Naive thymus-derived CD8-positive, alpha-beta T cell (primary cell): ENCODE measurements at regions not wholly inside any gene's neighbourhood (a gene's known extent, or its start where the extent isn't known, plus 50 kb on each side); places are given as distances from the start of the nearest gene placed in this dataset.
A peak's percentile ranks its signal among the peaks of the same experiment; 100 is the strongest.

Experiments
- ATAC-seq, 2 donors: fragments of 150-1000 bp; cut with Tn5 transposase in 1 of 2; sonication (Bioruptor Pico), chemical (Tn5 transposase) in 1 of 2; 1 replicate in 1 of 2; 2 replicates in 1 of 2; pipeline ENCODE4 v1.10.0; 2021; ENCODE audit warnings: mild to moderate bottlenecking in 2 of 2, moderate library complexity in 2 of 2
- POLR2A ChIA-PET: fragments of 350-600 bp; sonication (Branson Sonifier 250); formaldehyde crosslinking; loops from one replicate; lab custom pipeline; 2021; ENCODE audit warnings: antibody characterized with exemption; lab: Charles Lee
- DNase-seq, 10 donors: peaks; one replicate each; pipeline versions ENCODE4 v3.0.0 to v3.0.0-alpha.2; 2020 to 2022
- H3K27ac Mint-ChIP-seq, 10 donors: one replicate each; pipeline ENCODE4 v1.8.0; 2020 to 2022; ENCODE audit warnings: mild to moderate bottlenecking in 10 of 10, mixed read lengths in 10 of 10, moderate library complexity in 4 of 10, inconsistent platforms in 1 of 10
- H3K27me3 Mint-ChIP-seq, 5 donors: one replicate each; pipeline ENCODE4 v1.8.0; 2021 to 2022; ENCODE audit warnings: mixed read lengths in 5 of 5
- H3K36me3 Mint-ChIP-seq, 3 donors: one replicate each; pipeline ENCODE4 v1.8.0; 2020 to 2022; ENCODE audit warnings: mixed read lengths in 3 of 3, mild to moderate bottlenecking in 2 of 3, inconsistent platforms in 1 of 3
- H3K4me1 Mint-ChIP-seq, 4 donors: one replicate each; pipeline ENCODE4 v1.8.0; 2021 to 2022; ENCODE audit warnings: mixed read lengths in 4 of 4
- H3K4me3 Mint-ChIP-seq, 10 donors: one replicate each; pipeline ENCODE4 v1.8.0; 2020 to 2022; ENCODE audit warnings: mild to moderate bottlenecking in 10 of 10, mixed read lengths in 10 of 10, moderate library complexity in 6 of 10, inconsistent platforms in 1 of 10
- H3K9me3 Mint-ChIP-seq, 9 donors: one replicate each; pipeline ENCODE4 v1.8.0; 2020 to 2022; ENCODE audit warnings: mixed read lengths in 9 of 9, mild to moderate bottlenecking in 3 of 9, inconsistent platforms in 1 of 9, moderate library complexity in 1 of 9

GRCh38 chr7:121572615-121573014, 176.5 kb upstream of the FAM3C start:
- ATAC-seq (no peak), DNase-seq (no peak)
- no peak overlapping the region for H3K4me3 Mint-ChIP-seq
- H3K27me3 Mint-ChIP-seq, result peaks cover 8 to 33% (median 24%) of the 10 kb centered on the region in 5 donors
- H3K9me3 Mint-ChIP-seq, result no peaks in the 10 kb centered on the region
- POLR2A ChIA-PET, result no interaction called here
- no peak overlapping the region for H3K27ac Mint-ChIP-seq
- no peaks in the 10 kb centered on the region for H3K36me3 Mint-ChIP-seq
- no peaks in the 10 kb centered on the region for H3K4me1 Mint-ChIP-seq

GRCh38 chr7:121570365-121570764, 174.3 kb upstream of the FAM3C start:
- Mint-ChIP-seq H3K36me3 (no peaks in the 10 kb centered on the region), H3K27ac (no peak overlapping the region), H3K4me3 (no peak overlapping the region), H3K9me3 (no peaks in the 10 kb centered on the region), H3K4me1 (no peaks in the 10 kb centered on the region), H3K27me3 (peaks cover 7 to 26% (median 10%) of the 10 kb centered on the region in 5 donors)
- DNase-seq (no peak), ATAC-seq (no peak)
- POLR2A ChIA-PET, result no interaction called here

- H3K27me3 Mint-ChIP-seq, result peaks cover 0 to 8% (median 4%) of the 10 kb centered on the region in 5 donors
- no peaks in the 10 kb centered on the region for H3K4me1 Mint-ChIP-seq
- POLR2A ChIA-PET, result no interaction called here
- DNase-seq (no peak), ATAC-seq (no peak)
- H3K4me3 Mint-ChIP-seq, result no peak overlapping the region
- no peaks in the 10 kb centered on the region for H3K36me3 Mint-ChIP-seq
- no peak overlapping the region for H3K27ac Mint-ChIP-seq
- no peaks in the 10 kb centered on the region for H3K9me3 Mint-ChIP-seq
Measured at GRCh38 chr7:121563177-121563576, 167.1 kb upstream of the FAM3C start.

- Mint-ChIP-seq H3K9me3 (no peaks in the 10 kb centered on the region), H3K27me3 (peaks cover 0 to 7% (median 4%) of the 10 kb centered on the region in 5 donors), H3K36me3 (no peaks in the 10 kb centered on the region), H3K4me3 (no peak overlapping the region), H3K27ac (no peak overlapping the region), H3K4me1 (no peaks in the 10 kb centered on the region)
- ATAC-seq (no peak), DNase-seq (no peak)
- POLR2A ChIA-PET, result no interaction called here
Measured at GRCh38 chr7:121562259-121562658, 166.2 kb upstream of the FAM3C start.

GRCh38 chr7:121561717-121562116, 165.6 kb upstream of the FAM3C start:
- DNase-seq, result no peak
- no peak overlapping the region for H3K4me3 Mint-ChIP-seq
- peaks cover 0 to 7% (median 4%) of the 10 kb centered on the region in 5 donors for H3K27me3 Mint-ChIP-seq
- no peaks in the 10 kb centered on the region for H3K4me1 Mint-ChIP-seq
- ATAC-seq, result no peak
- H3K27ac Mint-ChIP-seq, result no peak overlapping the region
- H3K9me3 Mint-ChIP-seq, result no peaks in the 10 kb centered on the region
- POLR2A ChIA-PET, result no interaction called here
- H3K36me3 Mint-ChIP-seq, result no peaks in the 10 kb centered on the region

GRCh38 chr7:121560267-121560990, 164.3 kb upstream of the FAM3C start:
- no peak overlapping the region for H3K4me3 Mint-ChIP-seq
- POLR2A ChIA-PET, result no interaction called here
- DNase-seq, result no peak
- peak overlapping the region in 1 of 10 donors; percentile 21 for H3K27ac Mint-ChIP-seq
- H3K27me3 Mint-ChIP-seq, result peaks cover 3 to 10% (median 4%) of the 10 kb centered on the region in 5 donors
- H3K36me3 Mint-ChIP-seq, result no peaks in the 10 kb centered on the region
- H3K9me3 Mint-ChIP-seq, result no peaks in the 10 kb centered on the region
- no peak for ATAC-seq
- H3K4me1 Mint-ChIP-seq, result no peaks in the 10 kb centered on the region

- ATAC-seq, result no peak
- peaks cover 0 to 8% (median 3%) of the 10 kb centered on the region in 5 donors for H3K27me3 Mint-ChIP-seq
- POLR2A ChIA-PET, result no interaction called here
- no peak for DNase-seq
- no peaks in the 10 kb centered on the region for H3K36me3 Mint-ChIP-seq
- no peaks in the 10 kb centered on the region for H3K9me3 Mint-ChIP-seq
- no peak overlapping the region for H3K27ac Mint-ChIP-seq
- no peak overlapping the region for H3K4me3 Mint-ChIP-seq
- H3K4me1 Mint-ChIP-seq, result no peaks in the 10 kb centered on the region
Measured at GRCh38 chr7:121558288-121558687, 162.2 kb upstream of the FAM3C start.

GRCh38 chr7:121557034-121557892, 161.2 kb upstream of the FAM3C start:
- Mint-ChIP-seq H3K27ac (no peak overlapping the region), H3K36me3 (no peaks in the 10 kb centered on the region), H3K4me1 (no peaks in the 10 kb centered on the region), H3K27me3 (peaks cover 0 to 8% (median 3%) of the 10 kb centered on the region in 5 donors), H3K4me3 (no peak overlapping the region), H3K9me3 (no peaks in the 10 kb centered on the region)
- POLR2A ChIA-PET, result no interaction called here
- DNase-seq, result no peak
- ATAC-seq, result no peak

- POLR2A ChIA-PET, result no interaction called here
- ATAC-seq, result no peak
- H3K27ac Mint-ChIP-seq, result no peak overlapping the region
- no peaks in the 10 kb centered on the region for H3K4me1 Mint-ChIP-seq
- H3K27me3 Mint-ChIP-seq, result peaks cover 0 to 8% (median 3%) of the 10 kb centered on the region in 5 donors
- no peak overlapping the region for H3K4me3 Mint-ChIP-seq
- no peaks in the 10 kb centered on the region for H3K9me3 Mint-ChIP-seq
- H3K36me3 Mint-ChIP-seq, result no peaks in the 10 kb centered on the region
- no peak for DNase-seq
Measured at GRCh38 chr7:121555558-121555957, 159.4 kb upstream of the FAM3C start.

GRCh38 chr7:121547544-121548092, 151.5 kb upstream of the FAM3C start:
- Mint-ChIP-seq H3K4me3 (no peak overlapping the region), H3K36me3 (no peaks in the 10 kb centered on the region), H3K9me3 (no peaks in the 10 kb centered on the region), H3K27ac (no peak overlapping the region), H3K27me3 (peaks cover 0 to 2% (median 0%) of the 10 kb centered on the region in 5 donors), H3K4me1 (peaks cover 0 to 16% (median 0%) of the 10 kb centered on the region in 4 donors)
- POLR2A ChIA-PET, result no interaction called here
- peak; percentile 63 to 73 for ATAC-seq
- DNase-seq, result peak in 3 of 10 donors; percentile 53 to 57 (median 53)

- H3K36me3 Mint-ChIP-seq, result no peaks in the 10 kb centered on the region
- POLR2A ChIA-PET, result no interaction called here
- no peak for ATAC-seq
Measured at GRCh38 chr7:121546632-121547543, 150.8 kb upstream of the FAM3C start.

GRCh38 chr7:121545418-121545817, 149.3 kb upstream of the FAM3C start:
- POLR2A ChIA-PET, result interaction anchor here (1.3 kb wide), 1 partner anchor 178 kb away, joined by 5 read pairs; no protein-coding TSS in a partner anchor
- H3K4me3 Mint-ChIP-seq, result no peak overlapping the region

More at GRCh38 chr7:121546632-121547543, 150.8 kb upstream of the FAM3C start:
- no peak overlapping the region for H3K27ac Mint-ChIP-seq
- peaks cover 0 to 16% (median 0%) of the 10 kb centered on the region in 4 donors for H3K4me1 Mint-ChIP-seq
- H3K9me3 Mint-ChIP-seq, result no peaks in the 10 kb centered on the region
- no peak overlapping the region for H3K4me3 Mint-ChIP-seq
- DNase-seq, result no peak
- H3K27me3 Mint-ChIP-seq, result peaks cover 0 to 1% (median 0%) of the 10 kb centered on the region in 5 donors

More at GRCh38 chr7:121545418-121545817, 149.3 kb upstream of the FAM3C start:
- H3K36me3 Mint-ChIP-seq, result no peaks in the 10 kb centered on the region
- peak overlapping the region in 3 of 10 donors; percentile 2 to 40 (median 38) for H3K27ac Mint-ChIP-seq
- H3K27me3 Mint-ChIP-seq, result peaks cover 0 to 1% (median 0%) of the 10 kb centered on the region in 5 donors
- no peaks in the 10 kb centered on the region for H3K9me3 Mint-ChIP-seq
- ATAC-seq (no peak), DNase-seq (no peak)
- peaks cover 0 to 16% (median 0%) of the 10 kb centered on the region in 4 donors for H3K4me1 Mint-ChIP-seq
